ENCODE measurements at regions not wholly inside any gene's neighbourhood (a gene's known extent, or its start where the extent isn't known, plus 50 kb on each side); places are given as distances from the start of the nearest gene placed in this dataset.
"Not testable (repeated sequence)": the region's sequence is repeated elsewhere in the genome, so short reads cannot be mapped to it uniquely, and the experiment has no call there.

- peak; percentile 88 for DNase-seq
Measured at GRCh38 chr6:18595774-18596530, 208.8 kb downstream of the RNF144B start.

- no peak for DNase-seq
Measured at GRCh38 chr6:18596531-18596835, 209.3 kb downstream of the RNF144B start.

- DNase-seq: peak; percentile 56
Measured at GRCh38 chr6:18598551-18599264, 211.6 kb downstream of the RNF144B start.

- no peak for DNase-seq
Measured at GRCh38 chr6:18600255-18600654, 213.1 kb downstream of the RNF144B start.

GRCh38 chr6:18601516-18602020 is 214.4 kb downstream of the RNF144B start:
- no peak for DNase-seq

GRCh38 chr6:18602931-18603330 is 215.8 kb downstream of the RNF144B start:
- DNase-seq: no peak

GRCh38 chr6:18603361-18603760 is 216.2 kb downstream of the RNF144B start:
- no peak for DNase-seq

- DNase-seq: no peak
Measured at GRCh38 chr6:18605841-18606240, 218.7 kb downstream of the RNF144B start.

- no peak for DNase-seq
Measured at GRCh38 chr6:18609715-18610114, 222.6 kb downstream of the RNF144B start.

- peak; percentile 84 for DNase-seq
Measured at GRCh38 chr6:18613319-18613925, 226.3 kb downstream of the RNF144B start.

- DNase-seq: no peak
Measured at GRCh38 chr6:18629571-18629970, 242.4 kb downstream of the RNF144B start.

GRCh38 chr6:18632670-18633410 is 245.7 kb downstream of the RNF144B start:
- DNase-seq: no peak

GRCh38 chr6:18634912-18635311 is 247.8 kb downstream of the RNF144B start:
- DNase-seq: no peak

GRCh38 chr6:18640134-18640533 is 253.0 kb downstream of the RNF144B start:
- DNase-seq: no peak

- no peak for DNase-seq
Measured at GRCh38 chr6:18640754-18641153, 253.6 kb downstream of the RNF144B start.

- DNase-seq: no peak
Measured at GRCh38 chr6:18654821-18655220, 267.7 kb downstream of the RNF144B start.

GRCh38 chr6:18656506-18656905 is 269.4 kb downstream of the RNF144B start:
- peak; percentile 54 for DNase-seq

GRCh38 chr6:18659994-18660393 is 272.8 kb downstream of the RNF144B start:
- not testable (repeated sequence) for DNase-seq

- peak; percentile 37 for DNase-seq
Measured at GRCh38 chr6:18663011-18663410, 275.9 kb downstream of the RNF144B start.

- no peak for DNase-seq
Measured at GRCh38 chr6:18664401-18664800, 277.3 kb downstream of the RNF144B start.

- DNase-seq: no peak
Measured at GRCh38 chr6:18667612-18668011, 280.5 kb downstream of the RNF144B start.

GRCh38 chr6:18668994-18669393 is 281.8 kb downstream of the RNF144B start:
- DNase-seq: no peak

- no peak for DNase-seq
Measured at GRCh38 chr6:18672852-18673251, 285.7 kb downstream of the RNF144B start.

Measured in NCI-H82 (cell line).